Activated CD4-positive, alpha-beta T cell treated with anti-CD3 and anti-CD28 coated beads, Interleukin-2, amount 10 ng/mL, durations not matched to agents 24 days and 14 days (primary cell): ENCODE measurements at regions not wholly inside any gene's neighbourhood (a gene's known extent, or its start where the extent isn't known, plus 50 kb on each side); places are given as distances from the start of the nearest gene placed in this dataset.

Experiments
- DNase-seq: peaks from one replicate; pipeline ENCODE4 v3.0.0; 2022
- H3K27ac Mint-ChIP-seq: one replicate; pipeline ENCODE4 v1.8.0; 2022; ENCODE audit warnings: mild to moderate bottlenecking, mixed read lengths
- H3K27me3 Mint-ChIP-seq: one replicate; pipeline ENCODE4 v1.8.0; 2022; ENCODE audit warnings: mixed read lengths
- H3K36me3 Mint-ChIP-seq: one replicate; pipeline ENCODE4 v1.8.0; 2022; ENCODE audit warnings: low read depth, mild to moderate bottlenecking, mixed read lengths
- H3K4me1 Mint-ChIP-seq: one replicate; pipeline ENCODE4 v1.8.0; 2021; ENCODE audit warnings: mixed read lengths
- H3K4me3 Mint-ChIP-seq: one replicate; pipeline ENCODE4 v1.8.0; 2022; ENCODE audit warnings: mild to moderate bottlenecking, moderate library complexity, mixed read lengths
- H3K9me3 Mint-ChIP-seq: one replicate; pipeline ENCODE4 v1.8.0; 2021; ENCODE audit warnings: mixed read lengths
- intact Hi-C: fragments of 100-400 bp; cut with micrococcal nuclease; formaldehyde crosslinking; loops from one replicate; pipeline ENCODE4 v1.15.1; 2023

DNA sequence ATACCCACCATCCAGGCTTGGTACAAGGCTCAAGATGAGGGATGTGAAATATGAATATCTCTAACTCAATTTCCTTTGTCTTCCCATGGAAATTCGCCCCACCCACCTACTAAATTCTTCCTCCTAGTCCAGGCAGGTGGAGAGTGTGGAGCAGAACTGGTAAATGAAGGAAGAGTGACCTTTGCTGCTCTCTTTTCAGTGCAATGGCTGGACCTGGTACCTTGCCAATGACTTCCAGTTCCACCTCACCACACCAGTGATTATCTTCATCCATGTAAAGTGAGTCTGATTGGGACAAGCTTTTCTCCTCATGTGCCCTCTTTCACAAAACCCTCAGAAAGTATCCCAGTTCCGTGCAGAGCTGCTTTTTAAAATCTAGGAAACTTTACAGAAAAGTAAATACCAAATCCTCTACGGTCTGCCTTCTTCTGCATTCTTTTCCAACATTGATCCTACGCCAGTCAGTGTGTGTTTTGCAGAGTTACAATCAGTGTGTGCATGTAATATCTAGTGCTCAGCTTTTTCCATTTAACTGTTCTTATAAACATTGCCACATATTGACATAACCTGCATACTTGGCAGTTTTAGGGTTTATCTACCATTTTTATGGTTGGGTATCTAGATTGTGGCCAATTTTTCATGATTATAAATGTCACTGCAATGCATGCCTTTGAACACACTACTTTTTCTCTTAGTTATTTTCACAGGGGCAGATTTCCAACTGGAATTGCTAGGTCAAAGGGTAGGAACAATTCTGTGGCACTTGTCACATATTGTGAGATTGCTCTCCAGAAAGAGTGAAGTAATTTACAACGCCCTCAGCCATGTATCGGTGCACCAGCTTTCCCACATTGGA, 86.5 kb upstream of the SEC11C start:
- H3K36me3 Mint-ChIP-seq = no peaks in the 10 kb centered on the region
- no peak overlapping the region for H3K27ac Mint-ChIP-seq
- intact Hi-C loops = no loop called here
- H3K4me3 Mint-ChIP-seq = no peak overlapping the region
- H3K9me3 Mint-ChIP-seq = no peaks in the 10 kb centered on the region
- peaks cover 10% of the 10 kb centered on the region for H3K27me3 Mint-ChIP-seq
- no peak for DNase-seq
- no peaks in the 10 kb centered on the region for H3K4me1 Mint-ChIP-seq

- Mint-ChIP-seq H3K4me1 (no peaks in the 10 kb centered on the region), H3K9me3 (no peaks in the 10 kb centered on the region), H3K27me3 (peaks cover 7% of the 10 kb centered on the region), H3K4me3 (no peak overlapping the region), H3K27ac (no peak overlapping the region), H3K36me3 (no peaks in the 10 kb centered on the region)
- intact Hi-C loops = no loop called here
- no peak for DNase-seq
Measured at GRCh38 chr18:59054496-59055287, 85.0 kb upstream of the SEC11C start.

GRCh38 chr18:59055345-59056032, 84.2 kb upstream of the SEC11C start:
- Mint-ChIP-seq H3K9me3 (no peaks in the 10 kb centered on the region), H3K27me3 (peaks cover 7% of the 10 kb centered on the region), H3K4me1 (no peaks in the 10 kb centered on the region), H3K36me3 (no peaks in the 10 kb centered on the region), H3K4me3 (no peak overlapping the region), H3K27ac (no peak overlapping the region)
- no peak for DNase-seq
- intact Hi-C loops = no loop called here

DNA sequence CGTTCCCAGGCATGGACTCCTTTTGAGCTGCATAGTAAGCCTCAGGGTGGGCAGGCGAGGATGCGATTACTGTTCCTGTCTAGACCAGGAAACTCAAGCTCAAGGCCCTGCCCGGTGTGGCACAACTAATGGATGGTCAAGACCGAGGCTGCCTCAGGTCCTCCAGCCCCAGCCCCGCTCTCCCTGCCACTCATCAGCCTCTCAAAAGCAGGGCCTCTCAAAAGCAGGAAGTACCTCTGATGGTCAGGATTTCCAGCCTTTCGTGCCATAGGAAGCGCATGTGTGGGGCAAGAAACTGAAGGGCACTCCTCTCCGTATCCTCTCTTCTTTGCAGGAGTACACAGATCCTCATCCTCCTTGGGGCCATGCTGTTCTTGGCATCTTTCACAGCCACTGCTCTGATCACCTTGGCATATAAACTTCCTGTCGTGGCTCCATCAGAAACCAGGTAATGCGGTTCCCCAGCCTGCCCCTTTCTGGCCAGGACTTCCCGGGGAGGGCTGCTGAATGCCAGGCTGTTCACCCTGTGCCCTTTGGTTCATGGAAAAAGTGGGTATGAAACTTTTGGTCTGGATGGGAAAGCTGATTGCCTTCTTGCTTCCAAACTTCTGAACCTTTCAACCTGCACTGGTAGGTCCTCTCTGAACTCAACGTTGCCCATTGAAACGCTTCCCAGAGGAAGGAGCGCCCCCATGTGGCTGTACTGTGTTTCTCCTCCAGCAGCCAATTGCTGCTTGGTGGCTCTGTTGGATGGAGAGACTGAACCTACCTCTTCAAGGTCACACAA, 82.8 kb upstream of the SEC11C start:
- intact Hi-C loops = loop anchor here (1.0 kb wide), 1 partner anchor 276 kb away; no protein-coding TSS in a partner anchor
- DNase-seq = peak; percentile 86
- Mint-ChIP-seq H3K36me3 (no peaks in the 10 kb centered on the region), H3K27ac (no peak overlapping the region), H3K9me3 (no peaks in the 10 kb centered on the region), H3K27me3 (peaks cover 6% of the 10 kb centered on the region), H3K4me3 (no peak overlapping the region), H3K4me1 (no peaks in the 10 kb centered on the region)

GRCh38 chr18:59057493-59057795, 82.2 kb upstream of the SEC11C start:
- H3K36me3 Mint-ChIP-seq = no peaks in the 10 kb centered on the region
- no peak overlapping the region for H3K4me3 Mint-ChIP-seq
- no peaks in the 10 kb centered on the region for H3K4me1 Mint-ChIP-seq
- no peak overlapping the region for H3K27ac Mint-ChIP-seq
- intact Hi-C loops = loop anchor here (1.0 kb wide), 1 partner anchor 276 kb away; no protein-coding TSS in a partner anchor
- H3K27me3 Mint-ChIP-seq = peaks cover 8% of the 10 kb centered on the region
- DNase-seq = no peak
- H3K9me3 Mint-ChIP-seq = no peaks in the 10 kb centered on the region

- H3K4me1 Mint-ChIP-seq = no peaks in the 10 kb centered on the region
- H3K36me3 Mint-ChIP-seq = no peaks in the 10 kb centered on the region
- no peak overlapping the region for H3K4me3 Mint-ChIP-seq
- no peak for DNase-seq
- no peaks in the 10 kb centered on the region for H3K9me3 Mint-ChIP-seq
- peaks cover 8% of the 10 kb centered on the region for H3K27me3 Mint-ChIP-seq
- intact Hi-C loops = loop anchor here (1.0 kb wide), 1 partner anchor 277 kb away; no protein-coding TSS in a partner anchor
- H3K27ac Mint-ChIP-seq = no peak overlapping the region
Measured at GRCh38 chr18:59057969-59058368, 81.7 kb upstream of the SEC11C start.

- no peak overlapping the region for H3K4me3 Mint-ChIP-seq
- no peak for DNase-seq
- H3K27ac Mint-ChIP-seq = no peak overlapping the region
- intact Hi-C loops = no loop called here
- no peaks in the 10 kb centered on the region for H3K9me3 Mint-ChIP-seq
- peaks cover 4% of the 10 kb centered on the region for H3K27me3 Mint-ChIP-seq
- no peaks in the 10 kb centered on the region for H3K36me3 Mint-ChIP-seq
- H3K4me1 Mint-ChIP-seq = no peaks in the 10 kb centered on the region
Measured at GRCh38 chr18:59059140-59059539, 80.5 kb upstream of the SEC11C start.

DNA sequence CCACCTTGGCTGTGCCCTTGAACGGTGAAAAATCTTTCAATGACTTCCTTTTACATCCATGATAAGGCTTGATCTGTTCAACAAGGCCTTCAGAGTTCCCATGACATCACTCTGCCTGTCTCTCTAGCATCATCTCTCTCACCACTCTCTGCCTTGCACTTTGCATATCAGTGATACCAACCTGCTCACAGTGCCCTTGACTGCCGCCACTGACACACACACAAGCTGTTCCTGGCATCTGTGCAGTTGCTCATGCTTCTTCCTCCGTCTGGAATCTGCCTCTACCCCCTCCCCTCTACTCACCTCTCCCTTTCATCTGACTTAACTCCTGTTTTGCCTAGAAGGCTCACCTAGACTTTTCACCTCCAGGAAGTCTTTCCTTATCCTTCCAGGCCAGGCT, 79.1 kb upstream of the SEC11C start:
- H3K27ac Mint-ChIP-seq = no peak overlapping the region
- intact Hi-C loops = no loop called here
- no peaks in the 10 kb centered on the region for H3K9me3 Mint-ChIP-seq
- no peaks in the 10 kb centered on the region for H3K36me3 Mint-ChIP-seq
- no peak overlapping the region for H3K4me3 Mint-ChIP-seq
- peaks cover 4% of the 10 kb centered on the region for H3K27me3 Mint-ChIP-seq
- H3K4me1 Mint-ChIP-seq = no peaks in the 10 kb centered on the region
- DNase-seq = no peak

- DNase-seq = no peak
- H3K4me1 Mint-ChIP-seq = no peaks in the 10 kb centered on the region
- H3K27me3 Mint-ChIP-seq = peaks cover 4% of the 10 kb centered on the region
- H3K4me3 Mint-ChIP-seq = no peak overlapping the region
- no peaks in the 10 kb centered on the region for H3K9me3 Mint-ChIP-seq
- H3K36me3 Mint-ChIP-seq = no peaks in the 10 kb centered on the region
- no peak overlapping the region for H3K27ac Mint-ChIP-seq
- intact Hi-C loops = no loop called here
Measured at GRCh38 chr18:59061914-59062642, 77.6 kb upstream of the SEC11C start.

GRCh38 chr18:59062643-59063006, 77.1 kb upstream of the SEC11C start:
- no peaks in the 10 kb centered on the region for H3K9me3 Mint-ChIP-seq
- no peak for DNase-seq
- peaks cover 4% of the 10 kb centered on the region for H3K27me3 Mint-ChIP-seq
- no peak overlapping the region for H3K27ac Mint-ChIP-seq
- H3K36me3 Mint-ChIP-seq = no peaks in the 10 kb centered on the region
- no peaks in the 10 kb centered on the region for H3K4me1 Mint-ChIP-seq
- intact Hi-C loops = no loop called here
- H3K4me3 Mint-ChIP-seq = no peak overlapping the region

DNA sequence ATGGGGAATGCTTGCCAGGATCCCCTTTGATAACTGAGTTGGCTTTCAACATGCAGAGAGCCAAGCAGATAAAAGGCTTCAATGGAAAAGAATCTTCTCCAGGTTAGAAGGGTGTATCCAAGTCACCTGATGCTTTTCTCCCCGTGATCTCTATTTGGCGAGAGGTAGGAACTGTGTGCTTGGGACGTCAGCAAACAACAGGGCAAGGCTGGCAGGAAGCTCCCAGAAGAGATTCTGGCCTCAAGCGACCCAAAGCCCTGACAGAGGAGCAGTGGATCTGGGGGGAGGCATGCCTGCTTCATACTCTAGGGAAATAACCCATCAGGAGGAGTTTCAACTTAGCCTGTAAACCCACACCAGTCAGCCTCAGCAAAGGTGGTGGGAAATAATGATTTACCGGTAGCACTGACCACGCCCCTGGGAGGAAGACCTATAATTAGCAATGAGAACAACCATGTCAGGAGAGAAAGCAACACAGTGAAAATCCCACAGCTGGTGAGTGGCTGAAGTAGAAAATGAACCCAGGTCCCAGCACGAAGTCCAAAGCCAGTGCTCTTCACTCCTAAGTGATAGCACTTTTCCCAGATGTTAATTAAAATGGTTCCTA, 76.3 kb upstream of the SEC11C start:
- Mint-ChIP-seq H3K4me1 (no peaks in the 10 kb centered on the region), H3K27me3 (peaks cover 4% of the 10 kb centered on the region), H3K4me3 (no peak overlapping the region), H3K36me3 (no peaks in the 10 kb centered on the region), H3K9me3 (no peaks in the 10 kb centered on the region), H3K27ac (no peak overlapping the region)
- intact Hi-C loops = no loop called here
- no peak for DNase-seq

GRCh38 chr18:59063912-59064311, 75.8 kb upstream of the SEC11C start:
- intact Hi-C loops = no loop called here
- H3K4me1 Mint-ChIP-seq = no peaks in the 10 kb centered on the region
- H3K27me3 Mint-ChIP-seq = peaks cover 4% of the 10 kb centered on the region
- no peaks in the 10 kb centered on the region for H3K9me3 Mint-ChIP-seq
- H3K36me3 Mint-ChIP-seq = no peaks in the 10 kb centered on the region
- no peak overlapping the region for H3K27ac Mint-ChIP-seq
- DNase-seq = no peak
- no peak overlapping the region for H3K4me3 Mint-ChIP-seq

DNA sequence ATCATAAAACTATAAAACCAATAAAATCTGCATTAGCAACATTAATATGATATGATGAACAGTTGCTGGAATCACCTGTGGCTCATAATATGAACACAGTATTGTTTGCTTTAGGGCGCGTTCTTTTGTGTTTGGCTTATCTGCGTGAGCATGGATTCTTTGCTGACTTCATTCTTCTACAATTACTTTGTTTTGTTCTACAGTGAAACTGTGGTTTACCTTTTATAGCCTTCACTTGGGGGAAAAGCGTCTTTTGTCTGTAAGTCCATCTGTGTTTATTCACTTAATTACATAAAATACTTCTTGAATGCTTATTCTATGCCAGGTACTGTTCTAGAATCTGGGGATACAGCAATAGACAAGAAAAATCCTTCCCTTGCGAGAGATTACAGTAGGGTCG, 74.0 kb upstream of the SEC11C start:
- Mint-ChIP-seq H3K4me1 (no peaks in the 10 kb centered on the region), H3K9me3 (no peaks in the 10 kb centered on the region), H3K4me3 (no peak overlapping the region), H3K36me3 (no peaks in the 10 kb centered on the region), H3K27me3 (peaks cover 4% of the 10 kb centered on the region), H3K27ac (no peak overlapping the region)
- DNase-seq = no peak
- intact Hi-C loops = no loop called here
